T-helper 1 cell treated with Interleukin-12 subunit alpha and Interleukin-12 subunit beta and Interleukin-4 antibody, amounts not matched to agents 30 μg/mL and 1 μg/mL, for 36 hours (primary cell): ENCODE measurements at regions not wholly inside any gene's neighbourhood (a gene's known extent, or its start where the extent isn't known, plus 50 kb on each side); places are given as distances from the start of the nearest gene placed in this dataset.

Source experiments
- H3K27ac Mint-ChIP-seq: one replicate; pipeline ENCODE4 v1.8.0; 2021; ENCODE audit warnings: mild to moderate bottlenecking, mixed read lengths
- H3K27me3 Mint-ChIP-seq: one replicate; pipeline ENCODE4 v1.8.0; 2021; ENCODE audit warnings: low read depth, mixed read lengths
- H3K36me3 Mint-ChIP-seq: one replicate; pipeline ENCODE4 v1.8.0; 2021; ENCODE audit warnings: low read depth, mixed read lengths
- H3K4me1 Mint-ChIP-seq: one replicate; pipeline ENCODE4 v1.8.0; 2021; ENCODE audit warnings: low read depth, mixed read lengths
- H3K4me3 Mint-ChIP-seq: one replicate; pipeline ENCODE4 v1.8.0; 2021; ENCODE audit warnings: mild to moderate bottlenecking, moderate library complexity, mixed read lengths
- H3K9me3 Mint-ChIP-seq: one replicate; pipeline ENCODE4 v1.8.0; 2021; ENCODE audit warnings: mixed read lengths

DNA sequence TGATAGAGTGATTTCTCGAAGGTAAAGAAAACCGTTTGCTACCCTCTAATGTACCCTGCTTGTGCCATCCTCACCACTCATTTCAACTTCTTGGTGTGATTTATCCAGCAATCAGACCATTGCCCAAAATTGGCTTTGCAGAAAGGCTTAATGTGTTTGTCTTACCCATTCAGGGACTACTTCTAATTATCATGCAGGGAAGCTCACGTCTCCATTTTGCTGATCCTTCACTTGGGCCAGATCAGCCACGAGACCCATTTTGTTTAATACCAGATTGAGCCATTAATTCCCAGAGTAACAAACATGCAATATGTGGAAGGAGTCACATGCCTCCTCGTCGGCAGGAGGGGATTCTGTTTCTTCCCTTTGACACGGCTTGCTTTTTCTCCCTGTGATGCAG, 51.1 kb upstream of the CRY1 start:
- Mint-ChIP-seq H3K4me3 (no peak overlapping the region), H3K27ac (no peak overlapping the region), H3K9me3 (no peaks in the 10 kb centered on the region), H3K4me1 (no peaks in the 10 kb centered on the region), H3K27me3 (peaks cover 7% of the 10 kb centered on the region), H3K36me3 (no peaks in the 10 kb centered on the region)

DNA sequence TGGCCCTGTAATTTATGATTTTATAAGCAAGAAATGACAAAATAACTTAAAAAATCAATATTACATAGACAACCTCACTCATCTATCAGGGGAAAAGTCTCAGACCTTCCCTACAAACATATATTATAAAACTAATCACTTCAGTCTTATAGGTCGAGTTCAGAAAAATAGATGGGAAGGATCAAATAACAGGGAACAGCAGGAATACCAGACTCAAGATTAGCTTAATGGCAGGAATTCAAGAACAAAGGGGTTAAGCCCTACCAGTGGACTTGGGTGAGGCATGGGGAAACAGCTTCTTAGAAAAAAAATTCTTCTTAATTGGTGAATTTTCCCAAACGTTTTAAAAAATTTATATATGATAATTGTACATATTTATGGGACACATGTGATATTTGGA, 51.6 kb upstream of the CRY1 start:
- H3K27ac Mint-ChIP-seq, result no peak overlapping the region
- H3K4me1 Mint-ChIP-seq, result no peaks in the 10 kb centered on the region
- H3K9me3 Mint-ChIP-seq, result no peaks in the 10 kb centered on the region
- H3K4me3 Mint-ChIP-seq, result no peak overlapping the region
- peaks cover 7% of the 10 kb centered on the region for H3K27me3 Mint-ChIP-seq
- H3K36me3 Mint-ChIP-seq, result no peaks in the 10 kb centered on the region

DNA sequence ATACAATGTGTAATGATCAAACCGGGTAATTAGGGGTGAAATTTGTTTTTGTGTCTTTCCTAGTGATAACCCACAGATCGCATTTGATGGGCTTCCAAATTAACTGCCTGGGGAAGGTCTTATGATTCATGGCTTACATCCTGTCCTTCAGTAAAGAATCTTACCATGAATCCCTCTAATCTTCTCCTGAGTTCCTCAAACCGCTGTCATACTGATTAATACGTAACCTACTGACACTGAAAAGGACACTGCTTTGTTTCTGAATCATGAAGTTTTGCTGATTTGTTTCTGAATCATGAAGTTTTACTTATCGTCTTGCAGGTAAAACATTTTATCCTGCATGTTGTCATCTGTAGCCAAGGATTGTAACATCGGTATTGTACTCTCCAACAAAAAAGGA, 52.0 kb upstream of the CRY1 start:
- H3K4me3 Mint-ChIP-seq, result no peak overlapping the region
- peaks cover 7% of the 10 kb centered on the region for H3K27me3 Mint-ChIP-seq
- no peaks in the 10 kb centered on the region for H3K4me1 Mint-ChIP-seq
- no peak overlapping the region for H3K27ac Mint-ChIP-seq
- no peaks in the 10 kb centered on the region for H3K9me3 Mint-ChIP-seq
- H3K36me3 Mint-ChIP-seq, result no peaks in the 10 kb centered on the region

DNA sequence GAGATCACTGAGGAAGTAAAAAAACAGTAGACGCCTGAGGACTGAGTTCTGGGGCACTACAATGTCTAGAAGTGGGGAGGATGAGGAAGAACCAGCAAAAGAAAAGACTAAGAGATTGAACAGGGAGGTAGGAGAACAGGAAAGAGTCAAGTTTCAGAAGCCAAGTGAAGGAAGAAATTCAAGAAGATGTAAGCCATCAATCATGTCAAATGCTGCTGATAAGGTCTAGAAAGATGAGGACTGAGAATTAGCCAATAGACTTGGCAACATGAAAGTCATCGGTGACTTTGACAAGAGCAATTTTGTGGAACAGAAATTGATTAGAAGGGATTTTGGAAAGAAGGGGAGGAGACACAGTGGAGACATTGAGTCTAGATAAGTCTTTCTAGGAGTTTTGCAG, 54.8 kb upstream of the CRY1 start:
- no peaks in the 10 kb centered on the region for H3K4me1 Mint-ChIP-seq
- H3K4me3 Mint-ChIP-seq, result no peak overlapping the region
- no peaks in the 10 kb centered on the region for H3K36me3 Mint-ChIP-seq
- H3K27me3 Mint-ChIP-seq, result peaks cover 7% of the 10 kb centered on the region
- no peaks in the 10 kb centered on the region for H3K9me3 Mint-ChIP-seq
- H3K27ac Mint-ChIP-seq, result no peak overlapping the region

DNA sequence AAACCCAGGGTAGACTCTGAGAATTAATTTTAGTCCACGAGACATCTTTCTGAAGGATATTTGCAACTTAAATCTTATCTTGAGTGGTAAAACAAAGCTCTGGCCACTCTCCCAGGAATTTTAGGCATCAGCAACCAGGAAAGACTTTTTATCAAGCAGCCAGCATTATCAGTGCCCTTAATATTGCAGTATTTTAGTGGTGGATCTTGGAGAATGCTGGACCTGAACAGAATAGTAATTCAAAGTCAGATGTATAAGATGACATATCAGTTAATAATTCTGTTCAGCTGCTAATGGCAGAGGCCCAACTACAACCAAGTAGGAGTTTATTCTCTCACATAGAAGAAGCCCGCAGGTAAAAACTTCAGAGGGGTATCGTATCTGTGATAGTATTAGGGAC, 59.0 kb upstream of the CRY1 start:
- Mint-ChIP-seq H3K4me3 (no peak overlapping the region), H3K36me3 (no peaks in the 10 kb centered on the region), H3K27ac (no peak overlapping the region), H3K9me3 (no peaks in the 10 kb centered on the region), H3K27me3 (peaks cover 20% of the 10 kb centered on the region), H3K4me1 (no peaks in the 10 kb centered on the region)

DNA sequence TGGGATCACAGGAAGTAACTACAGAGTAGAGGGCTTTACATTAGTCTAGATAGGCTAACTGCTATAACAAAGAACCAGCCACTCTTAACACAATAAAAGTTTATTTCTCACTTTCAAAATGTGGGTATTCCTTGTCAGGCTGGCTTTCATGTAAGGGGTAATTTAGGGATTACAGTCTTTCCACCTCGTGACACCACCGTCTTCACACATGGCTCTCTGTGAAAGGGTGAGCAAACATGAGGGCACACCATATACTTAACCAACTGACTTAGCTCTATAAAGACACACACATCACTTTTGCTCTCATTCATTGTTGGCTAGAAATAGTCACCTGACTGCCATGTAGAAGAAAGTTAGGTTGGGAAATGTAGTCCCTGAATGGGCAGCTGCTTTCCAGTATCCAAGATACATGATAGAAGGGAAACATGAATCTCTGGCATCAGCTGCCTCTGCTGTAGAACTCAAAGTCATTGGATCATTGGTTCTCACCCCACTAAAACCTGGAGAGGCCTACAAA, 66.1 kb upstream of the CRY1 start:
- Mint-ChIP-seq H3K27ac (no peak overlapping the region), H3K9me3 (no peaks in the 10 kb centered on the region), H3K36me3 (no peaks in the 10 kb centered on the region), H3K4me3 (no peak overlapping the region), H3K4me1 (no peaks in the 10 kb centered on the region), H3K27me3 (peaks cover 57% of the 10 kb centered on the region)

DNA sequence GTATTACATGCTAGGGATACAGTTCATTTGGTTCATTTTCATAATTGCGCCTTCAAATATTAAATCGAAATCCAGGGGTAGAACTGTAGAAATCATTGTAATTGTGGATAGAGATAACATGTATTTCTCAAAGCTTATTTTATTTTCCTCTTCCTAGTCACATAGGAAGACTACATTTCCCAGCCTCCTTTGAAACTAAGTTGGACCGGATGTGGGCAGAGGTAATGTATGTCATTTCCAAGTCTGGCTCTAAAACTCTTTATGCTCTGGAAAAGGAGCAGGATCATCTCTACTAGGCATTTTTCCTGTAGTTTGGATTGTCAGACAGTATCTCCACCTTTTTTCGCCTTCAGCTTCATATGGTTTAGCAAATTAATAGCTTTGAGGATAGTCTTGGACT, 70.1 kb upstream of the CRY1 start:
- Mint-ChIP-seq H3K9me3 (no peaks in the 10 kb centered on the region), H3K27ac (no peak overlapping the region), H3K4me1 (no peaks in the 10 kb centered on the region), H3K27me3 (peaks cover 47% of the 10 kb centered on the region), H3K36me3 (no peaks in the 10 kb centered on the region), H3K4me3 (no peak overlapping the region)

DNA sequence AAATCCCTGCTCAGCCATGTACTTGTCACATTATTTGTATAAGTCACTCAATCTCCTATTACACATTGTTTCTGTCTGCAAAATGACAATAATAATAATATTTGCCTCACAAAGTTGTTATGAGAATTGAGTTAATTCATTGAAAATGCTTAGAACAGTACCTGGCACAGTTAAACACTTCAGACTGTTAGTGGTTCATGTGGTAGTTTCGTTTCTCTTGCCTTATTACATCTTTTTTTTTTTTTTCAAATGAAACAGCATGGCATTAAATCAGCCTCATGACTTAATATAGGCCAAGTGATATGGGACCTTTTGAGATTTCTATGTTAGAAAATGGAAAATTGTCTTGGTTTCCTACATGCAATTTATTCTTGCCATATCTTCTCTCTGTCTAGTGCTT, 71.0 kb upstream of the CRY1 start:
- no peak overlapping the region for H3K27ac Mint-ChIP-seq
- H3K4me3 Mint-ChIP-seq, result no peak overlapping the region
- no peaks in the 10 kb centered on the region for H3K36me3 Mint-ChIP-seq
- no peaks in the 10 kb centered on the region for H3K9me3 Mint-ChIP-seq
- H3K4me1 Mint-ChIP-seq, result no peaks in the 10 kb centered on the region
- peaks cover 42% of the 10 kb centered on the region for H3K27me3 Mint-ChIP-seq

DNA sequence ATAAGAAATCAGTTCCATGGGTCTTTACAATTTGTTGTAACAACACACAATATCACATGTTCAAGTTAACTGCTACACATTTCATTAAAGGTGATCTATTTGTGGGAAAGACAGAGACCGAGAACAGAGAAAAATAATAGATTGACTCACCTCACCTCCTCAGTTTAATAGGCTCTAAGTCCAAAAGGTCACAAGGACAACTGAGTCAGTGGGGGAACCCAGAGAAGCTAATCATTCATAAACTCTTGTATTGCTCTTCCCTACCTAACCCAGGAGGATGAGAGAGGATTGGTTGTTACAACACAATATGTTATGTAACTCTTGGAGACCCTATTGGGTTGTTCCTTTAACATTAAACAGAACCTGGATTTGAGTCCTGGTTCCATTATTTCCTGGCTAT, 72.2 kb upstream of the CRY1 start:
- H3K4me1 Mint-ChIP-seq, result no peaks in the 10 kb centered on the region
- H3K27me3 Mint-ChIP-seq, result peaks cover 35% of the 10 kb centered on the region
- H3K27ac Mint-ChIP-seq, result no peak overlapping the region
- no peak overlapping the region for H3K4me3 Mint-ChIP-seq
- H3K36me3 Mint-ChIP-seq, result no peaks in the 10 kb centered on the region
- H3K9me3 Mint-ChIP-seq, result no peaks in the 10 kb centered on the region

DNA sequence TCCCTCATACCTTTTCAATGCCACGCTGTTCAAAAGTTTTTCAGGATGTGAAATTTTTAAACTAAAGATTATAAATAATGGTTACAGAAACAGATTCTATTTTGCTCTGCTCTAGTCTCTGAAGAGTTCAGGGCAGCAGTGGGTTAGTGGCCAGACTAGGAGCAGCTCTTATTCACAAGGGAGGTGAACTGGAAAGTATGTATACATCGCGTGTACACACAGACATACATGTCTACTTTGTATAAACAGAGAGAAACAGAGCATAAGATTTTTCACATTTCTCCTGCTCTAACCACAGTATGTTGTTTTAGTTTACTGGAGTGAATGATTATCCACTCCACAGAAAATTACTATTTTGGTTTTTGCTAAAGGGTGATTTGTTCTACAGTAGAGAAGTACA, 74.4 kb upstream of the CRY1 start:
- Mint-ChIP-seq H3K27me3 (peaks cover 15% of the 10 kb centered on the region), H3K4me3 (no peak overlapping the region), H3K9me3 (no peaks in the 10 kb centered on the region), H3K36me3 (no peaks in the 10 kb centered on the region), H3K4me1 (no peaks in the 10 kb centered on the region), H3K27ac (no peak overlapping the region)

DNA sequence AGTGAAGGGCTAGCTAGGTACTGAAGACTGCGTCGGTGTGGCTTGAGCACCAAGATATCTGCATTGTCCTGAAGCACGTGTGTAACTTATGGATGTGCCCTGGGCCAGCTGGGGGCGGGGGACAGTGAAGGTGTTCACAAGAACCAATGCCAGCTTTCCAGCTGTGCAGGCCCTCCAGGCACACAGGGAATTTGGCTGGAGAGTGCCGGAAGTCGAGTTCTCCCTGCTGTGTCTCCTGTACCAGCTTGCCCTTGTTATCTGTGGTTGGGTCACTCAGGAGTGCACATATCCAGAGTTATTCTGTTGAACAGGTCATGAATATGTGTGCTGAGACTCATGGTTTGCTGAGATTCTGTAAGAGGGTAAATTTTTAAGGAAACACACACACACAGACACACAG, 75.9 kb upstream of the CRY1 start:
- Mint-ChIP-seq H3K9me3 (no peaks in the 10 kb centered on the region), H3K4me1 (no peaks in the 10 kb centered on the region), H3K36me3 (no peaks in the 10 kb centered on the region), H3K4me3 (no peak overlapping the region), H3K27me3 (peaks cover 7% of the 10 kb centered on the region), H3K27ac (no peak overlapping the region)

DNA sequence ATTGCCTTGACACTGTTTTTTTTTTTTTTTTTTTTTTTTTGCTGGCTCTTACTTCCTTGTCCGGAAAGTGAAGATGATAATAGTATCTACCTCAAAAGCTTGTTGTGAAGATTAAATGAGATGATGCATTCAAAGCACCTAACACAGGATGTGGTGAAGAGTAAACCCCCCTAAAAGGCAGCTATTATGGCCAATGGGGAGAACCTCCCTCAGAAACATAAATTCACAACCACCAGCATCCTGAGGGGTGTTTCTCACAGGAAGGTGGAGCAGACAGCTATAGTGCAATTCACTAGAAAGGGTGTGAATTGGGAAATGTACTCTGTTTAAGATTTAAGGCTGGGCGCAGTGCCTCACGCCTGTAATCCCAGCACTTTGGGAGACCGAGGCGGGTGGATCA, 85.4 kb upstream of the CRY1 start:
- peaks cover 5% of the 10 kb centered on the region for H3K27me3 Mint-ChIP-seq
- no peaks in the 10 kb centered on the region for H3K36me3 Mint-ChIP-seq
- no peaks in the 10 kb centered on the region for H3K4me1 Mint-ChIP-seq
- no peak overlapping the region for H3K27ac Mint-ChIP-seq
- no peak overlapping the region for H3K4me3 Mint-ChIP-seq
- H3K9me3 Mint-ChIP-seq, result no peaks in the 10 kb centered on the region

DNA sequence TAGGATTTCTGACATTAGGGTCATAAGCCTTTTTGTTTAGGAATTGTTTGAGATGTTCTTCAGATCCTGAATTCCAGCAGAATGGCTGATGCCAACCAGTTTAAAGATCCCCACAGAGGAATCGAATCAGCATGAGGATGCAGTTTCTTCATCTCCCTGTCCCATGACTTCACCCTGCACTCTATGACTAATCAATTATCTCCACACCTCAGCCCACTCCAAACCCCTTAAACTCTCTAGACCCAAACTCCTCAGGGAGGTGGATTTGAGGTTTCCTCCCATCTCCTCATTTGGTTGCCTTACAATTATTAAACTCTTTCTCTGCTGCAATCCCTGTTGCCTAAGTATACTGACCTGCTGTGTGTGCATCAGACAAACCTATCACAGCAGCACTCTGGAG, 86.5 kb upstream of the CRY1 start:
- Mint-ChIP-seq H3K27me3 (peaks cover 10% of the 10 kb centered on the region), H3K9me3 (no peaks in the 10 kb centered on the region), H3K36me3 (no peaks in the 10 kb centered on the region), H3K27ac (no peak overlapping the region), H3K4me3 (no peak overlapping the region), H3K4me1 (no peaks in the 10 kb centered on the region)

DNA sequence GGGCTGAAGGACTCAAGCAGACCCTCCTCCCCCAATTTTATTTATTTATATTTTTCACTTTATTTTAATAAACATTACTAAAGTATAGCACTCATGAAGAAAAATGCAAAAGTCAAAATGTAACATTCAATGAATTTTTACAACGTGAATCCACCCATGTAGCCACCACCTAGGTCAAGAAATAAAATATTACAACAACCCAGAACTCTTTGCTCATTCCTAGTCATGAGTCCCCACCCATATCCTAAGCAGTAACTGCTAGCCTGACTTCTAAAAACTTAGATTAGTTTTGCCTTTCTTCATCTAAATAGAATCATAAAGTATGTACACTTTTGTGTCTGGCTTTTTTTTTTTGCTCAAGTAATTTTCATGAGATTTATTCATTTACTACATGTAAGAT, 86.9 kb upstream of the CRY1 start:
- Mint-ChIP-seq H3K27me3 (peaks cover 10% of the 10 kb centered on the region), H3K36me3 (no peaks in the 10 kb centered on the region), H3K4me1 (no peaks in the 10 kb centered on the region), H3K27ac (no peak overlapping the region), H3K9me3 (no peaks in the 10 kb centered on the region), H3K4me3 (no peak overlapping the region)

DNA sequence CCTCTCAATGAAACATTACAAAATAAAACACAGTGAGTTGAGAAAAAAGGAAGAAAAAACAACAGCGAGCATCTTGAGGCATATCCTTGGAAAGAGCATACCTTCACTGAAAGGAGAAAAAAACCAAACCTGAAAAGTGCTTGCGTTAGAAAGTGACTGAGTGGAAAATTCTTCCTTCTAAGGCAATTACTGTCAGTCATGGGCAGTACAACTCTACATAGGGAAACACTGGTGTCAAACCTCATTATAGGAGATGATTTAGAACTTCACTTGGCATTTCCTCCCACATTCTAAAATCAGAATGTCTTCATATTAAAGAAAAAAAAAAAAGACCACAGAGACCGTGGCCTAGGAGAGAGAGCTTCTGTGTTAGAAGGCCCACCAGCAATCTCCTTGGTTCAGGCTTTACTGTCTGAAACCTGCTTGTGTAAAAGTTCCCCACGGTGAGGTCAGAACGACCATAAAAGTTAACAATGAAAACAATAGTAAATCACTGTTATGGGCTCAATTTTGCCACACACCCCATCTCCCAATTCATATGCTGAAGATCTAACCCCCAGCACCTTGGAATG, 91.1 kb upstream of the CRY1 start:
- Mint-ChIP-seq H3K4me1 (no peaks in the 10 kb centered on the region), H3K27ac (no peak overlapping the region), H3K36me3 (no peaks in the 10 kb centered on the region), H3K9me3 (peaks cover 3% of the 10 kb centered on the region), H3K27me3 (peaks cover 25% of the 10 kb centered on the region), H3K4me3 (no peak overlapping the region)

DNA sequence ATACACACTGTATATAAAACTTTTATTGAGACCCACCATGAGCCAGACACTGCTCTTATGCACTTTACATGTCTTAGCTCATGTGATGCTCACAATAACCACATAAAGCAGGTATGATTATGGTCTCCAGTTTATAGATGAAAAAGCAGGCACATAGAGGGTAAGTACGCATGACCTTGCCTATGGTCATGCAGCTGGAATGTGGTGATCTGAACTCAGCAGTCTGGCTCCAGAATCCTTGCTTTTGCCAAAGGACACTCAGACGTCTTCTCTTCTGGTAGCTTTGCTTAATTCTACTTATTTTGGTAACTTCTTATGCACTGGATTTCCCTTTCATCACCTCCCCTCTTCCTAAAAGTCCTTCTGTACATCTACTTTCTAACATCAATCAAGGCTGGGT, 103.3 kb upstream of the CRY1 start:
- Mint-ChIP-seq H3K27ac (no peak overlapping the region), H3K4me1 (no peaks in the 10 kb centered on the region), H3K9me3 (peaks cover 3% of the 10 kb centered on the region), H3K27me3 (peaks cover 16% of the 10 kb centered on the region), H3K36me3 (no peaks in the 10 kb centered on the region), H3K4me3 (no peak overlapping the region)
